Parathyroid adenoma (tissue), 2 donors: ENCODE measurements at regions not wholly inside any gene's neighbourhood (a gene's known extent, or its start where the extent isn't known, plus 50 kb on each side); places are given as distances from the start of the nearest gene placed in this dataset.

ENCODE experiments used
- H2AFZ ChIP-seq: fragments of 300-600 bp; sonication (generic); one replicate; pipeline ENCODE4 v1.7.0; 2017; ENCODE audit warnings: antibody characterized with exemption, mild to moderate bottlenecking
- H3K27ac ChIP-seq: fragments of 300-600 bp; sonication (generic); one replicate; pipeline ENCODE4 v1.7.0; 2017
- H3K27me3 ChIP-seq: fragments of 300-600 bp; sonication (generic); one replicate; pipeline ENCODE4 v1.7.0; 2017; ENCODE audit warnings: low read length; ENCODE audit not compliant: control insufficient read depth, insufficient read depth
- H3K36me3 ChIP-seq: fragments of 300-600 bp; sonication (generic); one replicate; pipeline ENCODE4 v1.7.0; 2017; ENCODE audit warnings: low read length; ENCODE audit not compliant: control insufficient read depth, insufficient read depth
- H3K4me1 ChIP-seq: fragments of 300-600 bp; sonication (generic); one replicate; pipeline ENCODE4 v1.7.0; 2017; ENCODE audit warnings: control low read depth
- H3K4me2 ChIP-seq: fragments of 300-600 bp; sonication (generic); one replicate; pipeline ENCODE4 v1.7.0; 2017; ENCODE audit warnings: low read length
- H3K4me3 ChIP-seq: fragments of 300-600 bp; sonication (generic); one replicate; pipeline ENCODE4 v1.7.0; 2017; ENCODE audit warnings: low read depth, low read length
- H3K79me2 ChIP-seq: fragments of 300-600 bp; sonication (generic); one replicate; pipeline ENCODE4 v1.7.0; 2017; ENCODE audit warnings: control low read depth
- H3K9ac ChIP-seq: fragments of 300-600 bp; sonication (generic); one replicate; pipeline ENCODE4 v1.7.0; 2017; ENCODE audit warnings: mild to moderate bottlenecking
- H3K9me3 ChIP-seq: fragments of 300-600 bp; sonication (generic); one replicate; pipeline ENCODE4 v1.7.0; 2017; ENCODE audit warnings: low read length; ENCODE audit not compliant: control insufficient read depth
- TF ChIP-seq, protein P1 (sequence below): fragments of 300-600 bp; sonication (generic); IDR thresholded peaks from one replicate; pipeline ENCODE4 v1.7.0; 2017; ENCODE audit warnings: antibody characterized with exemption, mild to moderate bottlenecking
- donor health status: primary hyperparathyroidism.

DNA sequence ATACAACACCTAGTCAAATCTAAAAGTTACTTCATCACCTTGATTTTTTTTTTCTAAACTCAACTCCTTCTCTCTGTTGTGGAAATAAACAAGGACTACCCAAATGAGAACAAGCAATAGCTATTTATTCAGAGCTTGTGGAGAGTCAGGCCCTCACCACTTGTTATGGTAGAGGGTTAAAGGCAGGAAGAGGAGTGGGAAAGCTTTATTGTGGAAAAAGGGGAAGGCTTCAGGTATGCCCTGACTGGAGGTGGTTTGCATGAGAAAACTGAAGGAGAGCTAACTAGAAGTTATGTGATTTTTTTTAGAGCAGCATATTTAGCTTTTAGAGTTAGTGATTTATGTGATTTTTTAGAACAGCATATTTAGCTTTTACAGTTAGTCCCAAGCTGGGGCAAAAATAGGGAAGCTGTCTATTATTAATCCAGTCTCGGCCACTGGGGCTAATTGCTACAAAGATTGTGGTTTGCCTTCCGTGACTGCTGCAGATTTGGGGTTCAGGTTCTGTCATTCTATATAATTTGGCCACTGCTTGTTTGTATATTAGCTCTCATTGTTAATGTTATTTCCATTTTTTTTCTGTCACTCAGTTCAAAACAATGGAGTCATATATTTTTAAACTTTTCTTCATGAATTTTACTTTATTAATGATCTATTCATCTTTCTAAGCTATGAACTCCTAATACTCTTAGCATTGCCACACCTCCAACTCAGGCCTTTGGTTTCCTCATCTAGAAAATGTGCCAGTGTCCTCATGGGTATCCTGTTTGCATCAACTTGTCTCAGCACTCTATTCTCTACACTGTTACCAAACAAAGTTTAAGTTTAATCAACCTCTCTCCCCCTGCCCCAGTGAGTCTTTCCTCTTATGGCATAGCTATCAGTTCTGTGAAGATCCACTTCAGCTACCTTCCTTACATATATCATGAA lies 713.0 kb downstream of the BRINP3 start:
- TF ChIP-seq, protein P1, sequence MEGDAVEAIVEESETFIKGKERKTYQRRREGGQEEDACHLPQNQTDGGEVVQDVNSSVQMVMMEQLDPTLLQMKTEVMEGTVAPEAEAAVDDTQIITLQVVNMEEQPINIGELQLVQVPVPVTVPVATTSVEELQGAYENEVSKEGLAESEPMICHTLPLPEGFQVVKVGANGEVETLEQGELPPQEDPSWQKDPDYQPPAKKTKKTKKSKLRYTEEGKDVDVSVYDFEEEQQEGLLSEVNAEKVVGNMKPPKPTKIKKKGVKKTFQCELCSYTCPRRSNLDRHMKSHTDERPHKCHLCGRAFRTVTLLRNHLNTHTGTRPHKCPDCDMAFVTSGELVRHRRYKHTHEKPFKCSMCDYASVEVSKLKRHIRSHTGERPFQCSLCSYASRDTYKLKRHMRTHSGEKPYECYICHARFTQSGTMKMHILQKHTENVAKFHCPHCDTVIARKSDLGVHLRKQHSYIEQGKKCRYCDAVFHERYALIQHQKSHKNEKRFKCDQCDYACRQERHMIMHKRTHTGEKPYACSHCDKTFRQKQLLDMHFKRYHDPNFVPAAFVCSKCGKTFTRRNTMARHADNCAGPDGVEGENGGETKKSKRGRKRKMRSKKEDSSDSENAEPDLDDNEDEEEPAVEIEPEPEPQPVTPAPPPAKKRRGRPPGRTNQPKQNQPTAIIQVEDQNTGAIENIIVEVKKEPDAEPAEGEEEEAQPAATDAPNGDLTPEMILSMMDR = no peak
- Histone ChIP-seq H3K4me3 (no peak overlapping the region), H3K9me3 (no peaks in the 10 kb centered on the region), H3K27me3 (no peaks in the 10 kb centered on the region), H3K4me1 (no peaks in the 10 kb centered on the region), H3K4me2 (no peak overlapping the region), H3K9ac (no peak overlapping the region), H3K27ac (no peak overlapping the region), H3K36me3 (no peaks in the 10 kb centered on the region), H2AFZ (no peak overlapping the region), H3K79me2 (no peaks in the 10 kb centered on the region)

DNA sequence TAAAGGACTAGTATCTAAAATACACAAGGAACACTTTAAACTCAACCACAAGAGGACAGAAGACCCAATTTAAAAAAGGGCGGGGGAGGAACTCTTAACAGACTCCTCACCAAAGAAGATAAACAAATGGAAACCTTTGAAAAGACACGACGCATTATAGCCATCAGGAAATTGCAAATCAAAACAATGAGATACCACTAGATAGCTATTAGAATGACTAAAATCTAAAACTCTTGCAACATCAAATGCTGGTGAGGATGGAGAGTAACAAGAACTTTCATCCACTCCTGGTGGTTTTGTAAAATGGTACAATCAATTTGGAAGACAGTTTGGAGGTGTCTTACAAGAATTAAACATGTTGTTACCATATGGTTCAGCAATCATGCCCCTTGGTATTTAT lies 708.2 kb downstream of the BRINP3 start:
- H3K4me2 ChIP-seq = no peak overlapping the region
- no peaks in the 10 kb centered on the region for H3K27me3 ChIP-seq
- TF ChIP-seq, protein P1 = no peak

DNA sequence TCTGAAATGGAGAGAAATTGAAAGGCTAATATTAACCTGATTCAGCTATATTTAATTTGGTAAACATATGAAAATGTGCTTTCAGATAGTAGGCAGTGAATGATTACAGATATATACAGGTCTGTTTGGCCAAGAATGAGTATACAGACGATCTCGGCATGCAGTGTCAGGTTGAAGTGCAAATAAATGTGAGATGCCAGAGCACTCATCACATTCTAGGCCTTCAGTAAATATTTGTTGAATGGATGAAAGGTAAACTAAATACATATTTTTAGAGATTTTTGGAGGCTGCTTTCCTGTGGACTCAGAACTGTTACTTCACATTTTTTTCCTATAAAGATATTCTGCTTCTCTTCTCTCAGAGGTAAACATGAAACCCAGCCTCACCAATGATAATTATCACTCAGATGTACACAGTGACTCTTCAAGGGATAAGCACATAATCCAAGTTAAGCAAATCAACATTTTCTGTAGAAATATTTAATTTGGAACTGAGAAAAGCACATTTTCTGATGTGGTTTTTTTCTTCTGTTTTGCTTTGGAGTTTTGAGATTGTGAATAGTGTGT lies 702.9 kb downstream of the BRINP3 start:
- Histone ChIP-seq H3K4me1 (no peaks in the 10 kb centered on the region), H3K4me3 (no peak overlapping the region), H2AFZ (no peak overlapping the region), H3K9ac (no peak overlapping the region), H3K27me3 (no peaks in the 10 kb centered on the region), H3K4me2 (no peak overlapping the region), H3K79me2 (no peaks in the 10 kb centered on the region), H3K9me3 (no peaks in the 10 kb centered on the region), H3K36me3 (no peaks in the 10 kb centered on the region), H3K27ac (no peak overlapping the region)
- TF ChIP-seq, protein P1 = no peak

More for the DNA sequence above, 708.2 kb downstream of the BRINP3 start:
- H3K36me3 ChIP-seq = no peaks in the 10 kb centered on the region
- no peak overlapping the region for H3K27ac ChIP-seq
- no peaks in the 10 kb centered on the region for H3K4me1 ChIP-seq
- no peak overlapping the region for H3K4me3 ChIP-seq
- H2AFZ ChIP-seq = no peak overlapping the region
- H3K9me3 ChIP-seq = no peaks in the 10 kb centered on the region
- no peak overlapping the region for H3K9ac ChIP-seq
- no peaks in the 10 kb centered on the region for H3K79me2 ChIP-seq

DNA sequence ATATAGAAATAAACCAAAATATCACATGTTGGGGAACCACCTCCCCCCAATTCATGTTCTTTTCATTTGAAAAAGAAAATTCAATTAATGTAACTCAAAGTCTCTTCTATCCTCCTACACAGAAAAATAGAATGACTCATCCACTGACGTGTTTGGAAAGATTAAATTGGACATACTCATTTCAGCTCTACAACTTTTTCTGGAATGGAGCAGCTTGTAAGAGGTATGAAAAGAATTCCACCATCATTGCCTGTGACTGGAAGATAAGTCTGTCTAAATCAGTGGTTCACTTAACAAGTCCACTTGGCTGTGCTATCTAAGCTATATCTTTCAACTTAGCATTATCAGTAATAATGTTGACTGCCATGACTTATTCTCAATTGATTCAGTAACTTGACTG lies 702.3 kb downstream of the BRINP3 start:
- Histone ChIP-seq H3K27ac (no peak overlapping the region), H3K36me3 (no peaks in the 10 kb centered on the region), H3K4me1 (no peaks in the 10 kb centered on the region), H3K4me2 (no peak overlapping the region), H2AFZ (no peak overlapping the region), H3K27me3 (no peaks in the 10 kb centered on the region), H3K9me3 (no peaks in the 10 kb centered on the region), H3K9ac (no peak overlapping the region), H3K4me3 (no peak overlapping the region), H3K79me2 (no peaks in the 10 kb centered on the region)
- TF ChIP-seq, protein P1 = no peak
